ENCODE measurements at regions not wholly inside any gene's neighbourhood (a gene's known extent, or its start where the extent isn't known, plus 50 kb on each side); places are given as distances from the start of the nearest gene placed in this dataset.
A peak's percentile ranks its signal among the peaks of the same experiment; 100 is the strongest.

GRCh38 chr16:9322769-9323168 is 231.3 kb downstream of the HAPSTR1 start:
- Histone ChIP-seq H3K4me1 (ENCODE audit: control insufficient read depth in 5 of 5, insufficient read depth in 5 of 5, low read length in 5 of 5) (peaks cover 0 to 10% (median 0%) of the 10 kb centered on the region in 5 donors), H3K27me3 (ENCODE audit: control insufficient read depth in 3 of 3, insufficient read depth in 3 of 3, low read length in 2 of 3) (no peaks in the 10 kb centered on the region), H3K27ac (ENCODE audit: low read depth in 1 of 2, low read length in 1 of 2) (no peak overlapping the region), H3K9me3 (ENCODE audit: control insufficient read depth in 4 of 4, insufficient read depth in 3 of 4, low read length in 3 of 4) (peaks cover 0 to 3% (median 0%) of the 10 kb centered on the region in 4 donors), H3K4me3 (no peak overlapping the region), H3K9ac (ENCODE audit: insufficient read depth in 1 of 2, low read length in 2 of 2) (no peak overlapping the region), H3K36me3 (ENCODE audit: control insufficient read depth in 4 of 4, insufficient read depth in 4 of 4, low read length in 4 of 4) (no peaks in the 10 kb centered on the region)
- no peak for TF ChIP-seq CTCF (IDR thresholded peaks at IDR 0.05; ENCODE audit: control extremely low read depth, extremely low read depth)
- no peak for ATAC-seq (ENCODE audit: insufficient read depth, low FRiP score)
- no peak for DNase-seq
- WGBS, 2 donors, result 61 to 74% methylated on average over 3 of the region's 3 CpGs

DNA sequence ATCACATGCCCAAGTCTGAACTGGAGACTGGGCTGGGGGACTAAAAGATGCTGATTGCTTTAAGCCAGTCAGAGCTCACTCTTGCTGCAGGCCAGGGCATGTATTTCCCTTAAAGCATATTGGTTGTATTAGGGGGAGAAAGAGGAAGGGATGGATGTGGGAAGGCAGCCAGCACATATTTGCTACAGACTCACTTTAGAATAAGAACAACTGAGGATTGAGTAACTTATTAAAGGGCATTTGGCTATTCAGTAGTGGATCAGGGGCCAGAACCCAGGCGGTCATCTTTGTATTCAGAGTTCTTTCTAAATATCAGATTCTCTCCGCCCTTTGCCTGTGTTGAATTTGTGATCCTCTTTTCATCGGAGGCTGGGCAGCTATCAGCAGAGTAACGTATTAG is 231.7 kb downstream of the HAPSTR1 start:
- no peak for TF ChIP-seq CTCF (IDR thresholded peaks at IDR 0.05; ENCODE audit: control extremely low read depth, extremely low read depth)
- no peak overlapping the region for H3K27ac ChIP-seq (ENCODE audit: low read depth in 1 of 2, low read length in 1 of 2)
- peak in 2 of 3 donors; percentile 33 to 78 for DNase-seq
- no peaks in the 10 kb centered on the region for H3K36me3 ChIP-seq (ENCODE audit: control insufficient read depth in 4 of 4, insufficient read depth in 4 of 4, low read length in 4 of 4)
- WGBS, 2 donors, result 54 to 69% methylated on average over 4 of the region's 4 CpGs
- peaks cover 0 to 10% (median 0%) of the 10 kb centered on the region in 5 donors for H3K4me1 ChIP-seq (ENCODE audit: control insufficient read depth in 5 of 5, insufficient read depth in 5 of 5, low read length in 5 of 5)
- H3K4me3 ChIP-seq, result no peak overlapping the region
- ATAC-seq (ENCODE audit: insufficient read depth, low FRiP score), result no peak
- no peaks in the 10 kb centered on the region for H3K27me3 ChIP-seq (ENCODE audit: control insufficient read depth in 3 of 3, insufficient read depth in 3 of 3, low read length in 2 of 3)
- no peak overlapping the region for H3K9ac ChIP-seq (ENCODE audit: insufficient read depth in 1 of 2, low read length in 2 of 2)
- peaks cover 0 to 3% (median 0%) of the 10 kb centered on the region in 4 donors for H3K9me3 ChIP-seq (ENCODE audit: control insufficient read depth in 4 of 4, insufficient read depth in 3 of 4, low read length in 3 of 4)

DNA sequence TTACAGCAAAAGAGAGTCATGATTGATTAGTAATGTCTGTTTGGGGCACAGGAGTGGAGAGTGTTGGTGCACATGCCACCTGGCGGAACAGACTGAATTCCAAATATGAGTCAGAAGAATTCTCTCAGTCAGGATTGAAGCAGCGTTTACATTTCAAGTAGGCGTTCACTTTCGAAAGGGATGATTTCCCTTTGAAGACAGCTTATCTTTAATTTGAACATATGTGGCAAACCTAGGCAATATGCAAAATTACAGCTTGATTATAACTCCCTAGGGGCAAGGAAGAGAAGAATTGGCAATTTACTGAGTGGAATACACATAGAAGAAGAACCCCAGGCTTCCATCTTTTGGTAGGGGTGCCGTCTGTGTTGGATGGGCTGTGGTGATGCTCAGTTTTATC is 235.8 kb downstream of the HAPSTR1 start:
- Histone ChIP-seq H3K4me3 (no peak overlapping the region), H3K27me3 (ENCODE audit: control insufficient read depth in 3 of 3, insufficient read depth in 3 of 3, low read length in 2 of 3) (no peaks in the 10 kb centered on the region), H3K9me3 (ENCODE audit: control insufficient read depth in 4 of 4, insufficient read depth in 3 of 4, low read length in 3 of 4) (no peaks in the 10 kb centered on the region), H3K36me3 (ENCODE audit: control insufficient read depth in 4 of 4, insufficient read depth in 4 of 4, low read length in 4 of 4) (no peaks in the 10 kb centered on the region), H3K9ac (ENCODE audit: insufficient read depth in 1 of 2, low read length in 2 of 2) (no peak overlapping the region), H3K27ac (ENCODE audit: low read depth in 1 of 2, low read length in 1 of 2) (no peak overlapping the region), H3K4me1 (ENCODE audit: control insufficient read depth in 5 of 5, insufficient read depth in 5 of 5, low read length in 5 of 5) (peaks cover 0 to 13% (median 0%) of the 10 kb centered on the region in 5 donors)
- no peak for TF ChIP-seq CTCF (IDR thresholded peaks at IDR 0.05; ENCODE audit: control extremely low read depth, extremely low read depth)
- 81 to 83% methylated on average over 5 of the region's 5 CpGs for WGBS, 2 donors
- ATAC-seq (ENCODE audit: insufficient read depth, low FRiP score) (no peak), DNase-seq (no peak)

DNA sequence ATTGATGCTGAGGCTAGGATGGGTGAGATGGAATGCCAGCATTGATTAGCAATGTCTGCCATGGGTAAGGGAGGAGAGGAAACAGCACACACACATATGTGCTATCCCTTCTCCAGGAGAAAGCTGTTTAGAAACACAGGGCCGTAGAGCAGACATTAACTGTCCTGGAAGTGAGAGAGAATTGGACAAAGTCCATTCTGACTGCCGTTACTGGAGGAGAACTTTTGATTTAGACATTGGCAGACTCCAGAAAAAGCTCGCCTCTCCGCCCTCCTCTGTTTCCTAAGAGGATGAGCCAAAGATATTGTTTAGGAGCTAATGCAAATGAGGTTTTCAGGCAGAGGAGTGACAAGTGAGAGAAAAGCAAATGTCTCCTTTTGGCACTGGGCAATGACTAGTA is 237.0 kb downstream of the HAPSTR1 start:
- WGBS, 2 donors, result 70% methylated on average over 4 of the region's 4 CpGs
- ATAC-seq (ENCODE audit: insufficient read depth, low FRiP score), result no peak
- no peaks in the 10 kb centered on the region for H3K27me3 ChIP-seq (ENCODE audit: control insufficient read depth in 3 of 3, insufficient read depth in 3 of 3, low read length in 2 of 3)
- peaks cover 0 to 4% (median 0%) of the 10 kb centered on the region in 4 donors for H3K9me3 ChIP-seq (ENCODE audit: control insufficient read depth in 4 of 4, insufficient read depth in 3 of 4, low read length in 3 of 4)
- TF ChIP-seq CTCF (IDR thresholded peaks at IDR 0.05; ENCODE audit: control extremely low read depth, extremely low read depth), result no peak
- no peak for DNase-seq
- H3K9ac ChIP-seq (ENCODE audit: insufficient read depth in 1 of 2, low read length in 2 of 2), result no peak overlapping the region
- H3K4me3 ChIP-seq, result no peak overlapping the region
- H3K27ac ChIP-seq (ENCODE audit: low read depth in 1 of 2, low read length in 1 of 2), result no peak overlapping the region
- no peaks in the 10 kb centered on the region for H3K36me3 ChIP-seq (ENCODE audit: control insufficient read depth in 4 of 4, insufficient read depth in 4 of 4, low read length in 4 of 4)
- peaks cover 0 to 7% (median 0%) of the 10 kb centered on the region in 5 donors for H3K4me1 ChIP-seq (ENCODE audit: control insufficient read depth in 5 of 5, insufficient read depth in 5 of 5, low read length in 5 of 5)
